B cell (primary cell): ENCODE measurements at regions not wholly inside any gene's neighbourhood (a gene's known extent, or its start where the extent isn't known, plus 50 kb on each side); places are given as distances from the start of the nearest gene placed in this dataset.

ENCODE experiments used
- ATAC-seq: fragments of 200-7000 bp; cut with Tn5 transposase; one replicate; pipeline ENCODE4 v1.10.0; 2021; ENCODE audit warnings: low read depth, mild to moderate bottlenecking, moderate number of reproducible peaks, moderate library complexity
- CTCF ChIA-PET: fragments of 350-600 bp; sonication (Branson Sonifier 250); formaldehyde crosslinking; loops from one replicate; lab custom pipeline; 2021; ENCODE audit warnings: antibody characterized with exemption, inconsistent platforms; lab: Charles Lee
- POLR2A ChIA-PET: fragments of 350-600 bp; sonication (Branson Sonifier 250); formaldehyde crosslinking; loops from one replicate; lab custom pipeline; 2021; ENCODE audit warnings: antibody characterized with exemption; lab: Charles Lee
- DNase-seq: peaks from one replicate; pipeline ENCODE4 v3.0.0; 2013
- H2AFZ ChIP-seq: 2 replicates; pipeline ENCODE4 v1.6.1; 2012; ENCODE audit warnings: mild to moderate bottlenecking, low read depth, low read length; ENCODE audit not compliant: insufficient read depth, poor library complexity, severe bottlenecking
- H3K27ac ChIP-seq, 2 donors: 1 replicate in 1 of 2; 2 replicates in 1 of 2; pipeline ENCODE4 v1.5.1; 2012 to 2013; ENCODE audit warnings: low read length in 2 of 2, mild to moderate bottlenecking in 2 of 2, moderate library complexity in 1 of 2
- H3K27me3 ChIP-seq, 4 experiments: fragments of 200-600 bp in 1 of 4; sonication (generic) in 1 of 4; replicated peaks in 1 of 4; 1 replicate in 2 of 4; 2 replicates in 2 of 4; pipeline versions ENCODE4 v1.6.1 to v1.7.0; 2013 to 2016; ENCODE audit warnings: low read length in 3 of 4, mild to moderate bottlenecking in 2 of 4, mixed read lengths in 1 of 4, moderate library complexity in 1 of 4; ENCODE audit not compliant: insufficient read depth in 4 of 4, control insufficient read depth in 3 of 4; ENCODE audit errors: control extremely low read depth in 1 of 4
- H3K36me3 ChIP-seq, 2 experiments: replicated peaks in 1 of 2; 1 replicate in 1 of 2; 2 replicates in 1 of 2; pipeline versions ENCODE4 v1.6.1 to v1.7.1; 2013; ENCODE audit warnings: low read length in 1 of 2; ENCODE audit not compliant: insufficient read depth in 2 of 2, control insufficient read depth in 1 of 2; ENCODE audit errors: control extremely low read depth in 1 of 2, extremely low read depth in 1 of 2
- H3K4me1 ChIP-seq, 2 donors: fragments of 200-600 bp in 1 of 2; sonication (generic) in 1 of 2; 1 replicate in 1 of 2; 2 replicates in 1 of 2; pipeline versions ENCODE4 v1.5.1 to v1.6.1; 2013 to 2017; ENCODE audit warnings: low read length in 2 of 2; ENCODE audit not compliant: control insufficient read depth in 2 of 2, insufficient read depth in 2 of 2
- H3K4me2 ChIP-seq: replicated peaks from 2 replicates; pipeline ENCODE3; 2012; ENCODE audit warnings: mild to moderate bottlenecking, low read depth, low read length; ENCODE audit not compliant: poor library complexity, severe bottlenecking
- H3K4me3 ChIP-seq, 5 experiments: fragments of 200-600 bp in 1 of 5; sonication (generic) in 1 of 5; 1 replicate in 3 of 5; 2 replicates in 2 of 5; pipeline versions ENCODE4 v1.5.1 to v1.7.0; 2011 to 2016; ENCODE audit warnings: low read length in 4 of 5, mild to moderate bottlenecking in 4 of 5, low read depth in 2 of 5, control low read depth in 1 of 5, moderate library complexity in 1 of 5; ENCODE audit not compliant: insufficient read depth in 1 of 5; ENCODE audit errors: control extremely low read depth in 1 of 5, extremely low read depth in 1 of 5
- H3K79me2 ChIP-seq: fragments of 200-600 bp; sonication (generic); one replicate; pipeline ENCODE4 v1.6.0; 2016; ENCODE audit warnings: low read length; ENCODE audit not compliant: control insufficient read depth, insufficient read depth
- H3K9ac ChIP-seq: fragments of 200-600 bp; sonication (generic); 2 replicates; pipeline ENCODE4 v1.6.1; 2017; ENCODE audit warnings: mild to moderate bottlenecking, low read length, moderate library complexity
- H3K9me3 ChIP-seq, 3 donors: one replicate each; pipeline versions ENCODE4 v1.6.1 to v1.7.1; 2013; ENCODE audit warnings: low read length in 2 of 3; ENCODE audit not compliant: control insufficient read depth in 2 of 3, insufficient read depth in 1 of 3; ENCODE audit errors: control extremely low read depth in 1 of 3
- H4K20me1 ChIP-seq: 2 replicates; pipeline ENCODE4 v1.6.0; 2012; ENCODE audit warnings: mild to moderate bottlenecking, low read length; ENCODE audit not compliant: insufficient read depth, control insufficient read depth, poor library complexity, severe bottlenecking
- H3K27ac Mint-ChIP-seq: one replicate; pipeline ENCODE4 v1.8.0; 2021; ENCODE audit warnings: mixed read lengths
- H3K27me3 Mint-ChIP-seq: one replicate; pipeline ENCODE4 v1.8.0; 2021; ENCODE audit warnings: mixed read lengths
- H3K4me1 Mint-ChIP-seq: one replicate; pipeline ENCODE4 v1.8.0; 2021; ENCODE audit warnings: mixed read lengths
- H3K4me3 Mint-ChIP-seq: one replicate; pipeline ENCODE4 v1.8.0; 2021; ENCODE audit warnings: mixed read lengths
- H3K9me3 Mint-ChIP-seq: one replicate; pipeline ENCODE4 v1.8.0; 2022; ENCODE audit warnings: mixed read lengths; ENCODE audit not compliant: insufficient read depth
- CTCF ChIP-seq: fragments of 200-600 bp; IDR thresholded peaks from one replicate; pipeline ENCODE4 v1.8.0; 2022; ENCODE audit warnings: antibody characterized with exemption, mild to moderate bottlenecking
- EZH2 ChIP-seq: IDR thresholded peaks from 2 replicates; pipeline ENCODE4 v1.6.1; 2012; ENCODE audit warnings: borderline replicate concordance, low read depth, mild to moderate bottlenecking, moderate library complexity, low read length; ENCODE audit not compliant: insufficient read depth, poor library complexity, severe bottlenecking
- WGBS: methylation state at CpG from one replicate; pipeline ENCODE4 v1.1.5; 2013; ENCODE audit warnings: missing lambda C conversion rate; ENCODE audit not compliant: insufficient coverage; 5-methylcytosine and 5-hydroxymethylcytosine counted together
- intact Hi-C: fragments of 100-400 bp; cut with micrococcal nuclease; formaldehyde crosslinking; loops from one replicate; pipeline ENCODE4 v1.10.0; 2022

- Histone ChIP-seq H3K27ac (no peak overlapping the region), H3K9me3 (no peaks in the 10 kb centered on the region), H3K36me3 (no peaks in the 10 kb centered on the region), H3K9ac (no peak overlapping the region), H2AFZ (no peak overlapping the region), H3K4me3 (no peak overlapping the region), H3K4me1 (no peaks in the 10 kb centered on the region), H3K79me2 (no peaks in the 10 kb centered on the region), H3K27me3 (no peaks in the 10 kb centered on the region), H3K4me2 (no peak overlapping the region), H4K20me1 (no peaks in the 10 kb centered on the region)
- DNase-seq (no peak), ATAC-seq (no peak)
- no peak overlapping the region for H3K4me3 Mint-ChIP-seq
- H3K4me1 Mint-ChIP-seq, result no peaks in the 10 kb centered on the region
- ChIA-PET POLR2A (no interaction called here), CTCF (no interaction called here)
- no CpG with 5 or more reads among the region's 4 CpGs for WGBS
- intact Hi-C loops, result no loop called here
- TF ChIP-seq CTCF, result no peak
- TF ChIP-seq EZH2, result no peak
- H3K9me3 Mint-ChIP-seq, result peaks cover 3% of the 10 kb centered on the region
- no peaks in the 10 kb centered on the region for H3K27me3 Mint-ChIP-seq
- H3K27ac Mint-ChIP-seq, result no peak overlapping the region
Observed at GRCh38 chr2:35688309-35688708, 667.3 kb upstream of the CRIM1 start.

- no peak for ATAC-seq
- H3K9ac ChIP-seq, result no peak overlapping the region
- TF ChIP-seq EZH2 (no peak), CTCF (no peak)
- no peak overlapping the region for H3K27ac Mint-ChIP-seq
- H3K27me3 ChIP-seq, result no peaks in the 10 kb centered on the region
- H3K79me2 ChIP-seq, result no peaks in the 10 kb centered on the region
- ChIA-PET CTCF (no interaction called here), POLR2A (no interaction called here)
- H3K4me1 ChIP-seq, result no peaks in the 10 kb centered on the region
- peaks cover 4% of the 10 kb centered on the region for H3K9me3 Mint-ChIP-seq
- H3K4me3 ChIP-seq, result no peak overlapping the region
- H2AFZ ChIP-seq, result no peak overlapping the region
- H3K27me3 Mint-ChIP-seq, result no peaks in the 10 kb centered on the region
- no peak overlapping the region for H3K27ac ChIP-seq
- H3K4me3 Mint-ChIP-seq, result no peak overlapping the region
- no peak overlapping the region for H3K4me2 ChIP-seq
- intact Hi-C loops, result no loop called here
- DNase-seq, result no peak
- no peaks in the 10 kb centered on the region for H3K36me3 ChIP-seq
- H3K9me3 ChIP-seq, result no peaks in the 10 kb centered on the region
- no CpG with 5 or more reads among the region's 2 CpGs for WGBS
- H4K20me1 ChIP-seq, result no peaks in the 10 kb centered on the region
- no peaks in the 10 kb centered on the region for H3K4me1 Mint-ChIP-seq
Observed at GRCh38 chr2:35651688-35652323, 703.8 kb upstream of the CRIM1 start.
